DND-41 (cell line): ENCODE measurements at regions not wholly inside any gene's neighbourhood (a gene's known extent, or its start where the extent isn't known, plus 50 kb on each side); places are given as distances from the start of the nearest gene placed in this dataset.

Experiments used
- CTCF ChIP-seq: IDR thresholded peaks from 2 replicates; pipeline ENCODE4 v1.5.1; 2012; ENCODE audit warnings: borderline replicate concordance, low read length, moderate library complexity, mild to moderate bottlenecking; ENCODE audit not compliant: poor library complexity, severe bottlenecking; ENCODE audit errors: extremely low read depth
- EZH2 ChIP-seq: IDR thresholded peaks from 3 replicates; pipeline ENCODE4 v1.6.1; 2012; ENCODE audit warnings: borderline replicate concordance, low read depth, mild to moderate bottlenecking, moderate library complexity, low read length, inconsistent platforms; ENCODE audit not compliant: severe bottlenecking

- TF ChIP-seq CTCF (no peak), EZH2 (no peak)
Observed at GRCh38 chr12:126936181-126936851, 1330.7 kb upstream of the TMEM132C start.
